ENCODE measurements at regions not wholly inside any gene's neighbourhood (a gene's known extent, or its start where the extent isn't known, plus 50 kb on each side); places are given as distances from the start of the nearest gene placed in this dataset.

DNA sequence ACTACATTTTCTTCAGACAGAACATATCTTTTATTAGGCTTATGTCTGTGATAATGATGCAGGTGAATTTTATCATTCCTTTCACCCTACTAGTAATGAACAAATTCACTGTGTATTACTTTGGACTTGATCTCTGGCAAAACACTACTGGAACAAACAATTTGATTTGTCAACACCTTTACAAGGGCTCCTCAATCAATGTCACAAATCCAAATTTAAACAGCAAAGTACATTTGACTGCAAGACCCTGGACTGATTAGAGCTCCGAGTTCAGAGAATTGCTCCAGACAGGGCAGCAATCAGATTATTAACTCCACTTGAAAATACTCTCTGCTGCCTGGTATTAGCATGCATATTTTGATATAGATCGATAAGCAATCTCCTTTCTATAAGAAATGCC lies 547.6 kb upstream of the SALL1 start:
- H3K27me3 ChIP-seq (ENCODE audit: insufficient read depth, poor library complexity, severe bottlenecking): no peaks in the 10 kb centered on the region
- no peak overlapping the region for H3K27ac ChIP-seq (replicated peaks)
- no peak overlapping the region for H3K4me3 ChIP-seq (replicated peaks; ENCODE audit: insufficient read depth, low read length)
- TF ChIP-seq GABPA (IDR thresholded peaks at IDR 0.05; ENCODE audit: low read depth): no peak
- TF ChIP-seq SPI1 (IDR thresholded peaks at IDR 0.05; ENCODE audit: borderline replicate concordance, low read depth): no peak
- TF ChIP-seq POLR2AphosphoS5 (IDR thresholded peaks at IDR 0.05; ENCODE audit: low read depth): no peak
- TF ChIP-seq REST (IDR thresholded peaks at IDR 0.05; ENCODE audit: insufficient replicate concordance, low read depth): no peak
- TF ChIP-seq, protein P1, sequence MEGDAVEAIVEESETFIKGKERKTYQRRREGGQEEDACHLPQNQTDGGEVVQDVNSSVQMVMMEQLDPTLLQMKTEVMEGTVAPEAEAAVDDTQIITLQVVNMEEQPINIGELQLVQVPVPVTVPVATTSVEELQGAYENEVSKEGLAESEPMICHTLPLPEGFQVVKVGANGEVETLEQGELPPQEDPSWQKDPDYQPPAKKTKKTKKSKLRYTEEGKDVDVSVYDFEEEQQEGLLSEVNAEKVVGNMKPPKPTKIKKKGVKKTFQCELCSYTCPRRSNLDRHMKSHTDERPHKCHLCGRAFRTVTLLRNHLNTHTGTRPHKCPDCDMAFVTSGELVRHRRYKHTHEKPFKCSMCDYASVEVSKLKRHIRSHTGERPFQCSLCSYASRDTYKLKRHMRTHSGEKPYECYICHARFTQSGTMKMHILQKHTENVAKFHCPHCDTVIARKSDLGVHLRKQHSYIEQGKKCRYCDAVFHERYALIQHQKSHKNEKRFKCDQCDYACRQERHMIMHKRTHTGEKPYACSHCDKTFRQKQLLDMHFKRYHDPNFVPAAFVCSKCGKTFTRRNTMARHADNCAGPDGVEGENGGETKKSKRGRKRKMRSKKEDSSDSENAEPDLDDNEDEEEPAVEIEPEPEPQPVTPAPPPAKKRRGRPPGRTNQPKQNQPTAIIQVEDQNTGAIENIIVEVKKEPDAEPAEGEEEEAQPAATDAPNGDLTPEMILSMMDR (IDR thresholded peaks at IDR 0.05; ENCODE audit: insufficient read depth, low read length): no peak
- DNase-seq (ENCODE audit: low read depth in 1 of 2, low spot score in 1 of 2): no peak

DNA sequence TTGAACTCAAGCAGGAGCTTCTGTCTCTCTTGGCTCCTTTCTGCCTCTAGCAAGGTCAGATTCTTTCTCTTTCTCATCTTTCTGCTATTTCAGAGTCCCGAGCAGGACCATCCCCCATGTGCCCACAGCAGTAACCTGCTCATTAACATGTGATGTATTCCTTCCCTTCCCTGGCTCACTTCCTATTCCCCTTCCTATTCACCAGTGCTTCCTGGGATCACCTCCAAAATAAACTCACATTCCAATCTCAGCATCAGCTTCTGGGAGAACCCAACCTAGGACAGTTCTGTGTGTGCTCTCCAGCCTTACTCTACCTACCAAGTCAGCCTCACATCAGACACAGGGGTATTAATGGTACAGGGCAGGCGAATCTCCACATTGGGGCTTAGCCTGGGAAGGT lies 546.4 kb upstream of the SALL1 start:
- no peak for DNase-seq (ENCODE audit: low read depth in 1 of 2, low spot score in 1 of 2)
- no peak overlapping the region for H3K27ac ChIP-seq (replicated peaks)
- H3K4me3 ChIP-seq (replicated peaks; ENCODE audit: insufficient read depth, low read length): no peak overlapping the region
- no peaks in the 10 kb centered on the region for H3K27me3 ChIP-seq (ENCODE audit: insufficient read depth, poor library complexity, severe bottlenecking)
- TF ChIP-seq GABPA (IDR thresholded peaks at IDR 0.05; ENCODE audit: low read depth) (no peak), POLR2AphosphoS5 (IDR thresholded peaks at IDR 0.05; ENCODE audit: low read depth) (no peak), SPI1 (IDR thresholded peaks at IDR 0.05; ENCODE audit: borderline replicate concordance, low read depth) (no peak), REST (IDR thresholded peaks at IDR 0.05; ENCODE audit: insufficient replicate concordance, low read depth) (no peak)

- Histone ChIP-seq H3K27me3 (ENCODE audit: insufficient read depth, poor library complexity, severe bottlenecking) (no peaks in the 10 kb centered on the region), H3K4me3 (replicated peaks; ENCODE audit: insufficient read depth, low read length) (no peak overlapping the region), H3K27ac (replicated peaks) (no peak overlapping the region)
- TF ChIP-seq SPI1 (IDR thresholded peaks at IDR 0.05; ENCODE audit: borderline replicate concordance, low read depth): no peak
- TF ChIP-seq POLR2AphosphoS5 (IDR thresholded peaks at IDR 0.05; ENCODE audit: low read depth): no peak
- TF ChIP-seq, protein P1 (IDR thresholded peaks at IDR 0.05; ENCODE audit: insufficient read depth, low read length): no peak
- TF ChIP-seq GABPA (IDR thresholded peaks at IDR 0.05; ENCODE audit: low read depth): no peak
- TF ChIP-seq REST (IDR thresholded peaks at IDR 0.05; ENCODE audit: insufficient replicate concordance, low read depth): no peak
- DNase-seq (ENCODE audit: low read depth in 1 of 2, low spot score in 1 of 2): no peak
These were observed 545.3 kb upstream of the SALL1 start for GRCh38 chr16:51696376-51696775.

Measured in HL-60 (cell line).